Fibroblast of peridontal ligament (primary cell): ENCODE measurements at regions not wholly inside any gene's neighbourhood (a gene's known extent, or its start where the extent isn't known, plus 50 kb on each side); places are given as distances from the start of the nearest gene placed in this dataset.
"Not testable (repeated sequence)": the region's sequence is repeated elsewhere in the genome, so short reads cannot be mapped to it uniquely, and the experiment has no call there.

ENCODE experiments used
- DNase-seq: peaks from one replicate; pipeline ENCODE4 v3.0.0-alpha.2; 2010; ENCODE audit errors: extremely low read depth

DNA sequence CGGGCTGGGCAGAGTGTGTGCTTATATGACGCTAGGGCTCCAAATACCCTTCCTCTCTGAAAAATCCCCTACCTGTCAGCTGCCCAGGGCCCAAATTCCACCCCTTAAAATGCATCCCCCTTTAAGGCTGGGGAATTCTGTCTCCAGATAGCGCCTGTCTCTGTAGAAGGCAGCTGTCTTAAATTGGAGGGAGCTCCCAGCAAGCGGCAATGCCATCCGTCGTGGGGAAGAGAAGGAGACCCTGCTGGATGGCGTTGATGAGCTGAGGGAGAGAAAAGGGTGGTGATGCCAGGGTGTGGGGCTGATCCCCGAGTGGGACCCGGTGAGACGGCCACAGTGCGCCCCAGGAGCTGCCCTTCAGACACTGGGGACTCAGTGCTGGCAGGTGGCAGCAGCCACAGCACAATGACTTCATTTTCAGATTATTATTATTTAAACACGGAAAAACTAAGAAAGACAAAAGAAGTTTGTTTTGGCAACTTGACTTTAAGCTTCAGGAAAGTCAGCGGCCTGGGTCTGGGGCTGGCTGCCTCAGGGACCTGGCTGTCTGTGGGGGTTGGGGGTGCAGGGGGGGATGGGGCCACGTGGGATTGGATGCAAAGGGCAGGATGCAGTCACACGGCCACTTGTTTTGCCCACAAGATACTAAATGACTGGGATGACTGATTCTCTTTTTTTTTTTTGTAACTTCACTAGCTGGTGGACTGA is 152.8 kb downstream of the TFCP2L1 start:
- DNase-seq, result no peak

DNA sequence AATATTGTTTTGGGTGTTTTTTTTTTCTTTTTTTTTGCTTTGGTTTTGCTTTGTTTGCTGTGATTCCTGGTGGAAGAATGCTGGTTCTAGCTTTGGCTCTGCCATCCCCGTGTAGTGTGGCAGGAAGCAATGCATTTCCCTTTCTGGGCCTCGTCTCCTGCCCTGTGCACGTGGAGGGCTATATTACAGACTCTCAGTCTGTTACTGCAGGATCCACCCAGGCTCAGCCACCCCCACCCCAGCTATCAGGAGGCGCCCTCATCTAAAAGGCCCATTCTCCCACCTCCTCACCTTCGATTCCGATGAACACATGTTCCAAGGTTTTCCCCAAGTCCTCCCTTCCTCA is 152.3 kb downstream of the TFCP2L1 start:
- no peak for DNase-seq

DNA sequence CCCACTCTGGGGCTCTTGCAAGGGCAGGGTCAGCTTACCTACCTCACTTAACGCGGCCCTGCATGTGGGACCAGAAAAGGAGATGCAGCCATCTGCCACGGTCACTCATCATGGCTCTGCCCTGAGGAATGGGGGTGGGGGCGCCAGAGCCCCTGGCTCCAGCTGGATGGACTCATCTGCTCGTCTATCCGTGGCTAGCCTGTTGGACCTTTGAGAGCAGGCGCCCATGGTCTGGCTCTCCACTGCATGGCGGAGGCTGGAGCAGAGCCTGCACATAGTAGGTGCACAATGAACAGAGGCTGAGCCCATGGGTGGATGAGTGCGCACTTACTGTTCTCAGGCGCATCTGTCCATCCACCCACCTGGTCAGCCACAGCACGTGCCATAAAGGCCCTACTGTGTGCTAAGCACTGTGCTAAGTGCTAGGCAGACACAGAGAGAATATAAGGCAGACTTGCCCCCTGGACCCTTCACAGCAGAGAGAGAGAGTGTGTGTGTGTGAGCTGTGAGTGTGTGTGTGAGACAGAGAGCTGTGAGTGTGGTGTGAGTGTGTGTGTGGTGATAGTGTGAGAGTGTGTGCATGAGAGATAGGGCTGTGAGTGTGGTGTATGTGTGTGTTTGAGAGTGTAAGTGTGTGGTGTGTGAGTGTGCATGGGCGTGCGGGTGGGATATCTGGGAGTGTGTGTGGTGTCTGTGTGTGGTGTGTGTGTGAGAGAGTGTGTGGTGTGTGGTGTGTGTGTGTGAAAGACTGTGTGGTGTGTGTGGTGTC is 151.3 kb downstream of the TFCP2L1 start:
- no peak for DNase-seq

DNA sequence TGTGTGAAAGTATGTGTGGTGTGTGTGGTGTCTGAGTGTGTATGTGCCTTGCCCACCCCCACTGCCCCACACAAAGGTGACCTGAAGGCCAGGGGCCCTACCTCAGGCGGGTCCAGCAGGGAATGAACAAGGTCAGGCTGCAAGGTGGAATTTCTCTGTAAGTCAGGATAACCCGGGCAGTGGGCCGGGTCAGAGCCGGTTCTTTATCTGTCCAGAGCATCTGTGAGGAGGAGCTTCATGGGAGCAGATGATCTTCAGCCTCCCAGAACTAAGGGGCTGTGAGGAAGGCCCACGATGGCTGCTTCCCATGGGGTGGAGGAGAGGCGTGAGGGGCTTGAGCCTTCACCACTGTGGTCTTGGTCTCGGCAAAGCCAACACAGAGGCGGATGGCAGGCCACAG is 150.3 kb downstream of the TFCP2L1 start:
- DNase-seq, result no peak

DNA sequence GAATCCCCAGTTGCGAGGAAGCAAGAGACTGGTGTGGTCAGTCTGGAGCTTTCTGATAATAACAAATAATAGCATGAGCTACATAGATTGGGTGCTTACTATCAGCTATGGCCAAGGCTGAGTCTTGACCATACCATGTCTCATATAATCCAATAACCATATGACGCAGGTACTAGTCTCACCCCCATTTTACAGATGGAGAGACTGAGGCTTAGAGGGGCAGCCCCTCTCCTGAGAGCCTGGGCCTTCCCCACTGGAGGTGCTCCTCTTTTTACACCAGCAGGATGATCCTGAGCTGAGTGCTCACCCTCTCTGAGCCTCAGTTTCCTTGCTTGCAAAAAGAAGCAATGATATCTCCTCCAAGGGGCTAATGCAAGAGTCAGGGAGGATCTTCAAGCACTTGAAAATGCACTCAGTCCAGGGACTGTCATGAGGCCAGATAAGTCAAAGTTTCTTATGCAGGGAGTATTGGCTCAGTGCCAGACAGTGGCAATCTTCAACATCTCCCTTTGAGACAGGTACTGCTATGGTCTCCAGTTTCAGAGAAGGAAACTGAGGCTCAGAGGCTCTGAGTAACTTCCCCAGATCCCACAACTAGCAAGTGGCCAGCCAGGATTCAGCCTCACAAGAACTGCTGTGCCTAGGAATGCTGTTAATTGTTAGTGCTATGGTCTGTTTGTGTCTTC is 149.7 kb downstream of the TFCP2L1 start:
- no peak for DNase-seq

DNA sequence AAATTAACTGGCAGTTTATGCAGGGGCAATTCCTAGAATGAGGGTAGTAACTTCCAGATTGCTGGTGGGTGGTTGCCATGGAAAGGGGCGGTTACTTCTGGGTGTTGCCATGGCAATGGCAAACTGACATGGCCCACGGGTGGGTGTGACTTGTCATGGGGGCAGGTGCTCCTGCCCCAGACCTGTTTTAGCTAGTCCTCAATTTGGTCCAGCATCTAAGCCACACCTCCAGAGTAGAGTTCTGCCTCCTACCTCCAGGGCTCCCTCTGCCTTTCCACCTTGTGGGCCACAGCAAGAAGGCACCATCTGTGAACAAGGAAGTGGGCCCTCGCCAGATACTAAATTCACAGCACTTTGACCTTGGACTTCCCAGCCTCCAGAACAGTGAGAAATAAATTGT is 148.7 kb downstream of the TFCP2L1 start:
- no peak for DNase-seq

DNA sequence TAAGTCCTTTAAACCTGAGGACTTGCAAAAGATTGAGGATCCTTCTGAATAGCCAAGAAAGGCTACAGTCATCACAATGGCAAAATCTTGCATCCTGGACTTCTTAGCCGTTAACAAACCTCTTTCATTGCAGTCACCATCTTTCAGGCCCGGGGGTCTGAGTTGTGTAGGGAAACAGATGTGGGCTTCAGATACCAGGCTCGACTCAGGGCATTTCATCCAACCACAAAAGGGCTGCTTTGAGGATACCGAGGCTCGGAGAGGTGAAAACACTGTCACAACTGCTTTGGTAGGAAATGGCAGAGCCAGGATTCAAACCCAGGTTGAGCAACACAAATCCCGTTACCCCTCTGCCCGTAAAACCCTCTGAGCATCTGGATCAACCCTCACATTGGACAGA is 147.4 kb downstream of the TFCP2L1 start:
- no peak for DNase-seq

DNA sequence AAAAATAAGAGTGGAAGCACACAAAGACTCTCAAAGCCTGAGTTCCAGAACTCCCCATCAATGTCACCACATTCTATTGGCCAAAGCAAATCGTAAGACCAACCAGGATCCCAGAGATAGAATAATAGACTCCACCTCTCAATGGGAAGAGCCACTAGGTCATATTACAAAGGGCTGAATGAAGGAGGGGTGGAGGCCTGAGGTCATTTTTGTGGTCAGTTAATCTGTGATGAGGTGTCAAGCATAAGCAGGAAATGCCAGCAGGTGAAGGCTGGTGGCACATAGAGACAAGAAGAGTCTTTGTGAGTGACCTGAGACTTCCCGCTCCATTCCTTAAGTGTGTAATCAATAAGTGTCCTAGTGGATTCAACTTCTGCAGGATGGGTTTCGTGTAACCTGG is 144.3 kb downstream of the TFCP2L1 start:
- DNase-seq, result no peak

DNA sequence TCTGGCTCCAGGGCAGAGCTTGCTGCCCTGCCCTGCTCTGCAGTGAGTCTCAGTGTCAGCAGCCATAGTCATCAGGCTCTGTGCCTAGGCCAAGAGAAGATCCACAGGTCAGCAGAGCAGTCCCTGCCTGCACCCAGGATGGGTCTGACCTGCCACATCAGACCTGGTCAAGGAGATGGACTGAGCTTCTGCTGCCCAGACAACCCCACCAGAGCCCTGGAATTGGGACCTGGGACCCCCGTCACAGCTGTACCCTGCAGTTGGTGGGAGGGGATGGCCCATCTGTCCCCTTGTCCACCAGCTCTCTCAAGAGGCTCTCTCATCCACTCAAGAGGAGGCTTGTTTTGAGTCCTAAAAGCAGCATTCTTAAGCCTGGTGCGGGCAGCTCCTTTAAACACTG is 142.6 kb downstream of the TFCP2L1 start:
- no peak for DNase-seq

DNA sequence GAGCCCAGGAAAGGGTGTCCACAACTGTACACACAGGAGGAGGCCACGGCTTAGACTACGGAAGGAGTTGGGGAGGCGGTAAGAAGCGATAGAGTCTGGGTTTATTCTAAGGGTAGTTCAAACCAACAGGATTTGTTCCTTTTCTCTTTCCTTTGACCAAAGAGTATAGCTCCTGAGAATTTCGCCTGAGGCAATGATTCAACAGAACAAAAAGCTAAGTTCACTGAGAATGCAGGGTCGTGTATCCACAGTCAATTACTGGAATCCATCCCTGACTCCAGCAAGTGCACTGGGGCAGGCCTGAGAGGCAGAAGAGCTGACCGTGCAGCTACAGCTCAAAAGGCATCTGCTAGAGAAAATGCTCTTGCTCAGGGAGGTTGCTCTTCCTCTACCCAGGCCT is 140.9 kb downstream of the TFCP2L1 start:
- DNase-seq, result no peak

DNA sequence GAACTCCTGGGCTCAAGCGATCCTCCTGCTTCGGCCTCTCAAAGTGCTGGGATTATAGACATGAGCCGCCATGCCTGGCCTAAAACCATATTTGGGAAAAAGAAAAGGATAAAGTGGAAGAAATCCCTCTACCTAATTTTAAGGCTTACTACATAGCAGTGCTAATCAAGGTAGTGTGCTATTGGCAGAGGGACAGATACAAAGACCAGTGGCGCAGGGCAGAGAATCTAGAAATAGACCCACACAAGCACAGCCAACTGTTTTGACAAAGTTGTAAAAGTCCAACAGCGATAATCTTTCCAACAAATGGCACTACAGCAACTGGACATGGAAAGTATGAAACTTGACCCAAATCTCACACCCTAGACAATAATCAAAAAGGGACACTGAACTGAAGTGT is 138.4 kb downstream of the TFCP2L1 start:
- no peak for DNase-seq

DNA sequence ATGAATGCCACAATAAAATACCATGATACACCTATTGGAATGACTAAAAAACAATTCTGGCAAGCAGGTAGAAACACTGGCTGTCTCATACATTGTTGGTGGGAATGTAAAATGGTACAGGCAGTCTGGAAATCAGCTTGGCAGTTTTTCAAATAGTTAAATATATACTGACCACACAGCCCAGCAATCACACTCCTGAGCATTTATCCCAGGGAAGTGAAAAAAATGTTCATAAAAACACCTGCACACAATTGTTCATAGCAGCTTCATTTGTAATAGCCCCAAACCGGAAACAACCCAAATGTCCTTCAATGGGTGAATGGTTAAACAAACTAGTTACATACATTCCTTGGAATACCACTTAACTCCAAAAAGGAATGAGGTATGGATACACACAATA is 137.2 kb downstream of the TFCP2L1 start:
- DNase-seq, result no peak

DNA sequence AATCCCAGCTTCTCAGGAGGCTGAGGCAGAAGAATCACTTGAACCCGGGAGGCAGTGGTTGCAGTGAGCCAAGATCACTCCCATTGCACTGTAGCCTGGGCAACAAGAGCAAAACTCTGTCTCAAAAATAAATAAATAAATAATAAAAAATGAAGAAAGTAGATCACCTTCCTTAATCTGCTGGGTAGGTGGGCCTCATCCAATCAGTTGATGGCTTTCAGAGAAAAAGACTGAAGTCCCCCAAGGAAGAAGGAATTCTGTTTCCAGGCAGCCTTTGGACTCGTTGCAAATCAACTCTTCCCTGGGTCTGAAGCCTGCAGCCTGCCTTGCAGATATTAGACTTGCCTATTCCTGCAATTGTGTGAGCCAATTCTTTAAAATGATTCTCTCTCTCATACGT is 136.5 kb downstream of the TFCP2L1 start:
- DNase-seq, result no peak

DNA sequence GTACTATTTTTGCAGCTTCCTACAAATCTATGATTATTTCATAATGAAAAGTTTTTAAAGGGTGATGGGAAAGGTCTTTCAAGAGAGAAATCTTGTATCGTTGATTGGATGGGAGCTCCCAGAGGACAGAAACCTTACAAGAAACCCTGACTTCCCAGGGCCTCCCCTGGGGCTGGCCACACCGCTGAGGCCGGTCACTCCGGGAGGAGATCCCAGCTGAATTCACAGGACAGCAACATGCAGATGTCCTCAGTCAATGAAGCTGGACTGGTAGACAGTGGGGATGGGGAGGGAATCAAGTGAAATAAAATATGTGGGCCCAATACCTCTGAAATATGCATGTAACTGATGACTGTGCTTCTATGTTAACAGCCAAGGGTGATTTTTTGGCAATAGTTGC is 135.6 kb downstream of the TFCP2L1 start:
- DNase-seq, result no peak

DNA sequence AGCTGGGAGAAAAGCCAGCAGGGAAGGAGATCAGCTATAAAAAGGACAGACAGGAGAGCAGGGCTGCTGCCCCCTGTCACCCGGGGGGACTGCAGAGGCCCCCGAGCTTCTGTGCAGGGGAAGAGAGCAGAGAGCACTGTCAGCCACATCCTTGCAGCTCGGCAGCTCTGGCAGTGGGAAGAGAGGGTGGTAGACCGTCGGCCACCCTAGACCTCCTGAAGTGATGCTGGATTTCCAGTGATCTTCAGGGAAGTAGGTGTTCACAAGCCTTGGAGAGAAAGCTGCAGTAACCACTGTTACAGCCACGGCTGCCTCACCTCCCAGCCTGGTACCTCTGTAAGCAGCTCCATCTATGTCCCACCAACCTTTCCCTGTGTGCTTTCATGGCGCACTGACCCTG is 134.9 kb downstream of the TFCP2L1 start:
- no peak for DNase-seq

DNA sequence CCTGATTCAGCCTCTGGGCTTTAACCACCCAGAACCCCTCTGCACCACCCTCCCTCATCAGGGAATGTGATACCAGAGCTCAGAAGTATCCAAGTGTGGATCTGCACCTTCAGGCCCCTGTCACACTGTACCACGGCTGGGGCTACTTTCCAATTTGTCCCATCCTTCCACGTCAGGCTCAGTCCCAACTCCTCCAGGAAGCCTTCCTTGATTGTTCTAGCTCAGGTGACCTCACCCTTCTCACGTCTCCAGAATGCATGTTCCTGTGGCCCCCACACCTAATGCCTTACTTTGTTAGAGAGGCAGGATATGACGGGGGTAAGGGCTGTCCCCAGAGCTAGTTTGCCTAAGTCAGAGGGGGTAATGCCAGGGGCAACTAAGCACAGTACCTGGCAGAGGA is 134.3 kb downstream of the TFCP2L1 start:
- DNase-seq, result no peak

DNA sequence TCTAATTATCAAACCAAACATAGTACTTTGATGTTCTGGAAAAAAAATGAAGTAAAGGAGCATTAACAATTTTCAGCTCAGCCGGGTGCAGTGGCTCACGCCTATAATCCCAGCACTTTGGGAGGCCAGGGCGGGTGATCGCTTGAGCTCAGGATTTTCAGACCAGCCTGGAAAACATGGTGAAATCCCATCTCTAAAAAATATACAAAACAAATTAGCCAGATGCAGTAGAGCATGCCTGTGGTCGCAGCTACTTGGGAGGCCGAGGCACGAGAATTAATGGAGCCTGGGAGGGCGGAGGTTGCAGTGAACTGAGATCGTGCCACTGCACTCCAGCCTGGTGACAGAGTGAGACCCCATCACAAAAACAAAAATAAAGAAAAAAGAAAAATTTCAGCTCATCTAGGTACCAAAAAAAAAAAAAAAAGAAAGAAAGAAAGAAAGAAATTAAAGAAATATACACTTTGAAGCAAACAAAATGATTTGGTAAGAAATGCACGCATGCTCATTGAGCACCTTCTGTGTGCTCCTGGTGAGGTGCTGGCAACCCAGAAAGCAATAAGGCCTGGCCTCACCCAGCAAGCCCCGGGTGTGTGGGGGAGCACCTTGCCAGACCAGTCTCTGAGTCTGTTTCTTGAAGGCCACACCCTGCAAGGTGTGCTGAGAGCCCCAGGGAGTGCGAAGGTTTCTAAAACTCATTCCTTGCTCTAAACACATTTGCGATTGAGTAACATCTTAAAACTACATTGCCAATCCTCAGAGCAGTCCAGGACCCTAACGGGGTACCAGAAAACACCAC is 133.5 kb downstream of the TFCP2L1 start:
- DNase-seq, result no peak

DNA sequence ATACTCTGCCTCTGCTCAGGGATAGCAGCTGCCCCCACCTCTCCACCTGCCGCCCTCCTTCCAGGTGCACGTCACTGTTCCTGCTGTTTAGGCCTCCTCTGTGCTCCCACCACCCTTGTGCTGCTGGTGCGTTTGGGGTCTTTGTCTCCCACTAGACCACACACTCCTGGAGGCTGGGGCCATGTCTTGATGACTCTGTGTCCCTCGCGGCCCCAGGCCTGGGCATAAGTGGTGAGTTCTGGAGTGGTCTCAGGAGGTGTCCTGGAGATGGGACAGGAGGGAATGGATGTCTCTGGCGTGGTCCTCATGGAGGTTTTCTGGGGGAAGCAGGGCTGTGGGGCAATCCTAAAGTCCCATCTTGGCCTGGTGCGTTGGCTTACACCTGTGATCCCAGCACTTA is 132.1 kb downstream of the TFCP2L1 start:
- no peak for DNase-seq

DNA sequence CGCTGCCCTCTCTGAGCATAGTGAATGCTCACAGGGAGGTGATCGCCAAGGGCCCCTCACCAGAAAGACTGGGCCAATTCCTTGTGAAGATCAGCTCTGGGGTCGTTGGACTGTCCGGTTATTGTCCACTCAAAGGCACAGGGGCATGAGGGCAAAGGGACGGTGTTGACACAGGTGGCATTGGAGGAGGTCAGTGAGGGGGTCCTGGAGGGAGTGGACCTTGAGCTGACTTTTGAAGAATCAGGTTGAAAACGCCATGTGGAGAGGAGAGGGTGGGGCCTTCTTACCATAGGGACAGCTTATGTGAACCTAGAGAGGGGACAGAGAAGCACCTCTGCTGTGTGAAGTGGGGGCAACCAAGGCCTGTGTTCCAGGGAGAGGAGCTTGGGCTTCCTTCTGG is 131.5 kb downstream of the TFCP2L1 start:
- no peak for DNase-seq

DNA sequence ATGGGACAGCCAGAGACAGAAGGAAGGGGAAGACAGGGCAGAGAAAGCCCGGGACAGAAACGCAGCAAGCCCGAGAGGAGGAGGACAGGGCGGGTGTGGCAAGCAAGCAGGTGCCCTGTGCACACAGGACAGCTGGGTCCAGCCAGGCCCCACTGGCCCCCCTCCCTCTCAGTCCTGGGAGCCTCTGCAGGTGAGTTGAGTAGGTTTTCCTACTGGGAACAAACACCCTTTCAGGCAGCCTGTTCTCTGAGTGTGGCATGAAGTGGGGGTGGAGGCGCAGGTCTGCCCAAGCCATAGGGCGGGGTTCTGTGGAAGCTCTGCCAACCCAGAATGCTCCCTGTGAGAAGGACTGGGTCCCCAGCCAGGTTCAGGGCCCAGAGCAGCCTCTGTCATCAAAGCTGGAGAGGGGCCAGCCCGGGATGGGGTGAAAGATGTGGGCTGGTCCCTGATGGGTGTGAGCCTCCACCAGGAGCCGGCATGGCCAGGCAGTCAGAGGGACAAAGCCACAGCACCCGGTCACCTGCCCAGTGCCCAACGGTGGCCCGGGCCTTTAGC is 129.4 kb downstream of the TFCP2L1 start:
- DNase-seq, result no peak

DNA sequence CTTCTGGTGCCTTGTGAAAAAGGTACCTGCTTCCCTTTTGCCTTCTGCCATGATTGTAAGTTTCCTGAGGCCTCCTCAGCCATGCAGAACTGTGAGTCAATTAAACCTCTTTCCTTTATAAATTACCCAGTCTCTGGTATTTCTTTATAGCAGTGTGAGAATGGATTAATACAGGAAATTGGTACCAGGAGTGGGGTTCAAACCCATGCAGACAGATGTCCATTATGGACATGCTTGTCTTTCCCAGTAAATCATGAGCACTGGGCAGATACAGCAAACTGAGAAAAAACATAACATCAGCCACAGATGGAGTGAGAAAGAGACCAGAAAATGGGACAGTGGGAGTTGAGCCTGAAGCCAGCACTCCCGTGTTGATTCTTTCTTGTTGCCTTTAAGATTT is 127.5 kb downstream of the TFCP2L1 start:
- DNase-seq, result not testable (repeated sequence)
